BE2C (cell line): ENCODE measurements at regions not wholly inside any gene's neighbourhood (a gene's known extent, or its start where the extent isn't known, plus 50 kb on each side); places are given as distances from the start of the nearest gene placed in this dataset.

ENCODE experiments used
- DNase-seq: peaks from one replicate; pipeline ENCODE4 v3.0.0-alpha.2; 2020
- H3K27me3 ChIP-seq: fragments of 250-450 bp; sonication (Bioruptor Pico); 2 replicates; pipeline ENCODE4 v1.5.1; 2020; ENCODE audit warnings: mild to moderate bottlenecking
- H3K36me3 ChIP-seq: fragments of 250-450 bp; sonication (Bioruptor Pico); 2 replicates; pipeline ENCODE4 v1.5.1; 2020; ENCODE audit warnings: mild to moderate bottlenecking
- H3K4me1 ChIP-seq: fragments of 250-450 bp; sonication (Bioruptor Pico); 2 replicates; pipeline ENCODE4 v1.5.1; 2020
- H3K4me3 ChIP-seq: 2 replicates; pipeline ENCODE4 v1.5.1; 2011; ENCODE audit warnings: low read depth, low read length
- H3K9me3 ChIP-seq: fragments of 250-450 bp; sonication (Bioruptor Pico); 2 replicates; pipeline ENCODE4 v1.5.1; 2020
- TF ChIP-seq, protein P1 (sequence below): IDR thresholded peaks from 2 replicates; pipeline ENCODE4 v1.5.1; 2012; ENCODE audit warnings: mild to moderate bottlenecking, low read depth, low read length

- no peak overlapping the region for H3K4me3 ChIP-seq
- no peaks in the 10 kb centered on the region; the same call in none of the 2 replicates for H3K4me1 ChIP-seq
- DNase-seq: no peak
- TF ChIP-seq, protein P1, sequence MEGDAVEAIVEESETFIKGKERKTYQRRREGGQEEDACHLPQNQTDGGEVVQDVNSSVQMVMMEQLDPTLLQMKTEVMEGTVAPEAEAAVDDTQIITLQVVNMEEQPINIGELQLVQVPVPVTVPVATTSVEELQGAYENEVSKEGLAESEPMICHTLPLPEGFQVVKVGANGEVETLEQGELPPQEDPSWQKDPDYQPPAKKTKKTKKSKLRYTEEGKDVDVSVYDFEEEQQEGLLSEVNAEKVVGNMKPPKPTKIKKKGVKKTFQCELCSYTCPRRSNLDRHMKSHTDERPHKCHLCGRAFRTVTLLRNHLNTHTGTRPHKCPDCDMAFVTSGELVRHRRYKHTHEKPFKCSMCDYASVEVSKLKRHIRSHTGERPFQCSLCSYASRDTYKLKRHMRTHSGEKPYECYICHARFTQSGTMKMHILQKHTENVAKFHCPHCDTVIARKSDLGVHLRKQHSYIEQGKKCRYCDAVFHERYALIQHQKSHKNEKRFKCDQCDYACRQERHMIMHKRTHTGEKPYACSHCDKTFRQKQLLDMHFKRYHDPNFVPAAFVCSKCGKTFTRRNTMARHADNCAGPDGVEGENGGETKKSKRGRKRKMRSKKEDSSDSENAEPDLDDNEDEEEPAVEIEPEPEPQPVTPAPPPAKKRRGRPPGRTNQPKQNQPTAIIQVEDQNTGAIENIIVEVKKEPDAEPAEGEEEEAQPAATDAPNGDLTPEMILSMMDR: no peak
- no peaks in the 10 kb centered on the region for H3K27me3 ChIP-seq
- H3K9me3 ChIP-seq: no peaks in the 10 kb centered on the region
- H3K36me3 ChIP-seq: no peaks in the 10 kb centered on the region
Measured at GRCh38 chr9:107943901-107944300, 454.3 kb upstream of the KLF4 start.

DNA sequence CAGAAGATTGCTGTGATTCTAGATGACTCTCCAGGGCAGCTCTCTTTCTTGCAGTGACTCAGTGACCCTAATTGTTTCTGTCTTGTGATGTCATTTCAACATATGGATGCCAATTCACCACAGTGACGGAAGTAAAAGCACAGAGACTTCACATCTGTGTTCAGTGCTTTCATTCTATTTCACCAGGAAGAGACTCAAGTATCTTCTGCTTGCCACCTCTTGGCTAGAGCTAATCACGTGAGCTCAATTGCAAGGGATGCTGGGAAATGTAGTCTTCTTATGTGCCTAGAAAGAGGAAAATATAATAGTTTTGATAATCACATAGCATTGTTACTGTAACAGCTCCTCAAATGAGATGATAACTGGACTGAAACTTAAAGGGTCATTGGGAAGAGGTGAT lies 453.3 kb upstream of the KLF4 start:
- Histone ChIP-seq H3K4me1 (no peaks in the 10 kb centered on the region; the same call in none of the 2 replicates), H3K36me3 (no peaks in the 10 kb centered on the region), H3K27me3 (no peaks in the 10 kb centered on the region; the same call in 1 of the 2 replicates), H3K4me3 (no peak overlapping the region), H3K9me3 (no peaks in the 10 kb centered on the region)
- no peak for DNase-seq
- TF ChIP-seq, protein P1: no peak

GRCh38 chr9:107942291-107942690 lies 452.7 kb upstream of the KLF4 start:
- TF ChIP-seq, protein P1: no peak

GRCh38 chr9:107940616-107941595 lies 451.3 kb upstream of the KLF4 start:
- DNase-seq: no peak
- H3K4me1 ChIP-seq: no peaks in the 10 kb centered on the region; the same call in none of the 2 replicates
- no peak overlapping the region for H3K4me3 ChIP-seq
- H3K27me3 ChIP-seq: no peaks in the 10 kb centered on the region; the same call in 1 of the 2 replicates
- H3K36me3 ChIP-seq: no peaks in the 10 kb centered on the region
- no peaks in the 10 kb centered on the region for H3K9me3 ChIP-seq
- TF ChIP-seq, protein P1: no peak

More at GRCh38 chr9:107942291-107942690, 452.7 kb upstream of the KLF4 start:
- H3K4me1 ChIP-seq: no peaks in the 10 kb centered on the region; the same call in none of the 2 replicates
- DNase-seq: no peak
- H3K4me3 ChIP-seq: no peak overlapping the region
- H3K36me3 ChIP-seq: no peaks in the 10 kb centered on the region
- H3K9me3 ChIP-seq: no peaks in the 10 kb centered on the region
- no peaks in the 10 kb centered on the region; the same call in 1 of the 2 replicates for H3K27me3 ChIP-seq

DNA sequence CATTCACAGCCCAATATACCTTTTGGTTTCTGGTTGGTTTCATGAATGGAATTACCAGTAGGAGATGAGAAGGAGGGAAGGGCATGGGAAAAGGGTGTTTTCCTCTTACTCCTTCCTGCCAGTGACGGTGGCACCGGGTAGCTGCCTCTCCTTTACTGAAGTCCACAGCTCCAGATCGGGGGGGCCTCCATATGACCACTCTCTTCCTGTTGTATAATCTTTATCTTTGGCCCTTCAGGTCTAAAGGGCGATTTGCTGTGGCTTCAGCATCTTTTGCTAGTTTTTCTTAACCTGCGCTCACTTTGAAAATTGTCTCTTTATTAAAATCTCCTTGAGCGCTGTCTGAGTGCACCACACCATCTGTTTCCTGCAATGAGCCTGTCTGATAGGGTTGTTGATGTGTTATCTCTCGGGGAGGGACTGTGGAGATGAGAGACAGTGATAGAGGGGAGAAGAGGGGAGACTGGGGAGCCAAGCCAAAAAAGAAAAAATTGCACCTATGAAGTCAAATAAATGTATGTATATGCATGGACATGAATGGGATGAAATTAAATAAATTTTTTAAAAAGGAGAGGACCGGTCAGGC lies 449.3 kb upstream of the KLF4 start:
- Histone ChIP-seq H3K4me1 (no peaks in the 10 kb centered on the region; the same call in none of the 2 replicates), H3K36me3 (no peaks in the 10 kb centered on the region), H3K27me3 (no peaks in the 10 kb centered on the region; the same call in 1 of the 2 replicates), H3K9me3 (no peaks in the 10 kb centered on the region), H3K4me3 (no peak overlapping the region)
- TF ChIP-seq, protein P1: no peak
- DNase-seq: no peak

DNA sequence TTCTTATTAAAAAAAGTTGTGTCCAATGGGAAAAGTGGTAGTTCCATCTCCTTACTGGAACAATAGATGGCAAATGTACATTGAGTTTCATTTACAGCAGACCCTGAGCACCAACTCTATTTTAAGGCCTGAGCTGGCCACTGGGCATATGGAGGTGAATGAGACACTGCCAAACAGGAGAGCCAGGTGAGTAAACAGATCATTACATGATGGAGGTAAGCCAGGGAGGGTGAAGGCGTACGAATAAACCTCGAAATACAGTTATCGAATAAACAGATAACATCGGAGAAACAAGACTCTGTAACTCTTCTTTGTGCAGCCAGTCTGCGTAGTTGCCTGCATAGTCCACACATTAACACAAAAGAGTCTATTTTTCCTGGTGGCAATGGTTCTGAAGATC lies 446.4 kb upstream of the KLF4 start:
- TF ChIP-seq, protein P1: no peak
- no peaks in the 10 kb centered on the region; the same call in 1 of the 2 replicates for H3K4me1 ChIP-seq
- no peaks in the 10 kb centered on the region for H3K36me3 ChIP-seq
- H3K9me3 ChIP-seq: no peaks in the 10 kb centered on the region
- H3K4me3 ChIP-seq: no peak overlapping the region
- H3K27me3 ChIP-seq: no peaks in the 10 kb centered on the region; the same call in 1 of the 2 replicates
- DNase-seq: no peak
